Dendritic cell treated with granulocyte-macrophage colony-stimulating factor and Interleukin-4, amounts not matched to agents 40 ng/mL and 50 ng/mL, for 4 days (primary cell): ENCODE measurements at regions not wholly inside any gene's neighbourhood (a gene's known extent, or its start where the extent isn't known, plus 50 kb on each side); places are given as distances from the start of the nearest gene placed in this dataset.

Experiments used
- H3K27ac Mint-ChIP-seq: one replicate; pipeline ENCODE4 v1.8.0; 2022; ENCODE audit warnings: mild to moderate bottlenecking, mixed read lengths
- H3K27me3 Mint-ChIP-seq: one replicate; pipeline ENCODE4 v1.8.0; 2022; ENCODE audit warnings: mild to moderate bottlenecking, mixed read lengths
- H3K36me3 Mint-ChIP-seq: one replicate; pipeline ENCODE4 v1.8.0; 2022; ENCODE audit warnings: low read depth, mixed read lengths
- H3K4me1 Mint-ChIP-seq: one replicate; pipeline ENCODE4 v1.8.0; 2022; ENCODE audit warnings: low read depth, mixed read lengths
- H3K4me3 Mint-ChIP-seq: one replicate; pipeline ENCODE4 v1.8.0; 2022; ENCODE audit warnings: mild to moderate bottlenecking, moderate library complexity, mixed read lengths
- H3K9me3 Mint-ChIP-seq: one replicate; pipeline ENCODE4 v1.8.0; 2022; ENCODE audit warnings: mixed read lengths
- intact Hi-C: fragments of 100-400 bp; cut with micrococcal nuclease; formaldehyde crosslinking; loops from one replicate; pipeline ENCODE4 v1.15.0; 2022

- Mint-ChIP-seq H3K36me3 (no peaks in the 10 kb centered on the region), H3K9me3 (peaks cover 12% of the 10 kb centered on the region), H3K4me3 (no peak overlapping the region), H3K27me3 (peaks cover 14% of the 10 kb centered on the region), H3K27ac (no peak overlapping the region), H3K4me1 (no peaks in the 10 kb centered on the region)
- intact Hi-C loops = no loop called here
These were observed 368.2 kb upstream of the ATP2B1 start for GRCh38 chr12:90076851-90077319.

- Mint-ChIP-seq H3K4me3 (no peak overlapping the region), H3K27me3 (peaks cover 14% of the 10 kb centered on the region), H3K9me3 (peaks cover 24% of the 10 kb centered on the region), H3K36me3 (no peaks in the 10 kb centered on the region), H3K27ac (no peak overlapping the region), H3K4me1 (no peaks in the 10 kb centered on the region)
- intact Hi-C loops = no loop called here
These were observed 367.0 kb upstream of the ATP2B1 start for GRCh38 chr12:90075685-90076084.

GRCh38 chr12:90074086-90074485 lies 365.4 kb upstream of the ATP2B1 start:
- Mint-ChIP-seq H3K27me3 (peaks cover 13% of the 10 kb centered on the region), H3K27ac (no peak overlapping the region), H3K9me3 (peaks cover 35% of the 10 kb centered on the region), H3K4me1 (no peaks in the 10 kb centered on the region), H3K4me3 (no peak overlapping the region), H3K36me3 (no peaks in the 10 kb centered on the region)
- intact Hi-C loops = no loop called here

- Mint-ChIP-seq H3K4me1 (no peaks in the 10 kb centered on the region), H3K36me3 (no peaks in the 10 kb centered on the region), H3K4me3 (no peak overlapping the region), H3K27me3 (peaks cover 9% of the 10 kb centered on the region), H3K9me3 (peaks cover 35% of the 10 kb centered on the region), H3K27ac (no peak overlapping the region)
- intact Hi-C loops = no loop called here
These were observed 363.4 kb upstream of the ATP2B1 start for GRCh38 chr12:90071996-90072395.

- Mint-ChIP-seq H3K27me3 (peaks cover 6% of the 10 kb centered on the region), H3K9me3 (peaks cover 28% of the 10 kb centered on the region), H3K4me1 (no peaks in the 10 kb centered on the region), H3K36me3 (no peaks in the 10 kb centered on the region), H3K27ac (no peak overlapping the region), H3K4me3 (no peak overlapping the region)
- intact Hi-C loops = no loop called here
These were observed 361.1 kb upstream of the ATP2B1 start for GRCh38 chr12:90069711-90070110.

GRCh38 chr12:90067791-90068190 lies 359.2 kb upstream of the ATP2B1 start:
- Mint-ChIP-seq H3K27me3 (peaks cover 2% of the 10 kb centered on the region), H3K9me3 (peaks cover 25% of the 10 kb centered on the region), H3K36me3 (no peaks in the 10 kb centered on the region), H3K27ac (no peak overlapping the region), H3K4me1 (no peaks in the 10 kb centered on the region), H3K4me3 (no peak overlapping the region)
- intact Hi-C loops = no loop called here

- intact Hi-C loops = no loop called here
- no peak overlapping the region for H3K27ac Mint-ChIP-seq
These were observed 356.5 kb upstream of the ATP2B1 start for GRCh38 chr12:90064852-90065801.

GRCh38 chr12:90062799-90063198 lies 354.2 kb upstream of the ATP2B1 start:
- Mint-ChIP-seq H3K9me3 (no peaks in the 10 kb centered on the region), H3K4me1 (no peaks in the 10 kb centered on the region), H3K27ac (no peak overlapping the region), H3K36me3 (no peaks in the 10 kb centered on the region), H3K4me3 (no peak overlapping the region), H3K27me3 (no peaks in the 10 kb centered on the region)
- intact Hi-C loops = no loop called here

More at GRCh38 chr12:90064852-90065801, 356.5 kb upstream of the ATP2B1 start:
- no peaks in the 10 kb centered on the region for H3K4me1 Mint-ChIP-seq
- peaks cover 5% of the 10 kb centered on the region for H3K9me3 Mint-ChIP-seq
- H3K4me3 Mint-ChIP-seq = no peak overlapping the region
- H3K27me3 Mint-ChIP-seq = no peaks in the 10 kb centered on the region
- no peaks in the 10 kb centered on the region for H3K36me3 Mint-ChIP-seq

GRCh38 chr12:90061809-90062208 lies 353.2 kb upstream of the ATP2B1 start:
- H3K36me3 Mint-ChIP-seq = no peaks in the 10 kb centered on the region
- intact Hi-C loops = no loop called here
- H3K27me3 Mint-ChIP-seq = no peaks in the 10 kb centered on the region
- H3K4me3 Mint-ChIP-seq = no peak overlapping the region
- no peaks in the 10 kb centered on the region for H3K9me3 Mint-ChIP-seq
- H3K4me1 Mint-ChIP-seq = no peaks in the 10 kb centered on the region
- no peak overlapping the region for H3K27ac Mint-ChIP-seq

GRCh38 chr12:90060031-90060430 lies 351.4 kb upstream of the ATP2B1 start:
- H3K27ac Mint-ChIP-seq = no peak overlapping the region
- no peaks in the 10 kb centered on the region for H3K9me3 Mint-ChIP-seq
- no peaks in the 10 kb centered on the region for H3K4me1 Mint-ChIP-seq
- no peaks in the 10 kb centered on the region for H3K27me3 Mint-ChIP-seq
- no peaks in the 10 kb centered on the region for H3K36me3 Mint-ChIP-seq
- intact Hi-C loops = no loop called here
- H3K4me3 Mint-ChIP-seq = no peak overlapping the region

- intact Hi-C loops = no loop called here
- H3K4me1 Mint-ChIP-seq = no peaks in the 10 kb centered on the region
- no peak overlapping the region for H3K27ac Mint-ChIP-seq
- no peaks in the 10 kb centered on the region for H3K9me3 Mint-ChIP-seq
- no peaks in the 10 kb centered on the region for H3K27me3 Mint-ChIP-seq
- no peaks in the 10 kb centered on the region for H3K36me3 Mint-ChIP-seq
- H3K4me3 Mint-ChIP-seq = no peak overlapping the region
These were observed 350.1 kb upstream of the ATP2B1 start for GRCh38 chr12:90058704-90059103.

- no peaks in the 10 kb centered on the region for H3K4me1 Mint-ChIP-seq
- H3K4me3 Mint-ChIP-seq = no peak overlapping the region
- no peaks in the 10 kb centered on the region for H3K36me3 Mint-ChIP-seq
- no peaks in the 10 kb centered on the region for H3K9me3 Mint-ChIP-seq
- H3K27me3 Mint-ChIP-seq = no peaks in the 10 kb centered on the region
- H3K27ac Mint-ChIP-seq = no peak overlapping the region
- intact Hi-C loops = no loop called here
These were observed 346.4 kb upstream of the ATP2B1 start for GRCh38 chr12:90055071-90055470.

- intact Hi-C loops = no loop called here
- no peak overlapping the region for H3K4me3 Mint-ChIP-seq
- H3K36me3 Mint-ChIP-seq = no peaks in the 10 kb centered on the region
- H3K27me3 Mint-ChIP-seq = no peaks in the 10 kb centered on the region
- H3K9me3 Mint-ChIP-seq = no peaks in the 10 kb centered on the region
- H3K4me1 Mint-ChIP-seq = no peaks in the 10 kb centered on the region
- no peak overlapping the region for H3K27ac Mint-ChIP-seq
These were observed 340.3 kb upstream of the ATP2B1 start for GRCh38 chr12:90048918-90049317.

- Mint-ChIP-seq H3K36me3 (no peaks in the 10 kb centered on the region), H3K27me3 (peaks cover 3% of the 10 kb centered on the region), H3K4me3 (no peak overlapping the region), H3K4me1 (peaks cover 13% of the 10 kb centered on the region), H3K27ac (no peak overlapping the region), H3K9me3 (no peaks in the 10 kb centered on the region)
- intact Hi-C loops = no loop called here
These were observed 336.9 kb upstream of the ATP2B1 start for GRCh38 chr12:90045559-90045958.

- Mint-ChIP-seq H3K4me3 (no peak overlapping the region), H3K27me3 (peaks cover 3% of the 10 kb centered on the region), H3K4me1 (peaks cover 13% of the 10 kb centered on the region), H3K36me3 (no peaks in the 10 kb centered on the region), H3K9me3 (no peaks in the 10 kb centered on the region), H3K27ac (no peak overlapping the region)
- intact Hi-C loops = no loop called here
These were observed 335.4 kb upstream of the ATP2B1 start for GRCh38 chr12:90044069-90044468.
